NCI-H1105 (cell line): ENCODE measurements at regions not wholly inside any gene's neighbourhood (a gene's known extent, or its start where the extent isn't known, plus 50 kb on each side); places are given as distances from the start of the nearest gene placed in this dataset.
"Not testable (repeated sequence)": the region's sequence is repeated elsewhere in the genome, so short reads cannot be mapped to it uniquely, and the experiment has no call there.

Experiments
- DNase-seq: peaks from one replicate; lab custom pipeline; 2025; lab: John Stamatoyannopoulos, UW

DNA sequence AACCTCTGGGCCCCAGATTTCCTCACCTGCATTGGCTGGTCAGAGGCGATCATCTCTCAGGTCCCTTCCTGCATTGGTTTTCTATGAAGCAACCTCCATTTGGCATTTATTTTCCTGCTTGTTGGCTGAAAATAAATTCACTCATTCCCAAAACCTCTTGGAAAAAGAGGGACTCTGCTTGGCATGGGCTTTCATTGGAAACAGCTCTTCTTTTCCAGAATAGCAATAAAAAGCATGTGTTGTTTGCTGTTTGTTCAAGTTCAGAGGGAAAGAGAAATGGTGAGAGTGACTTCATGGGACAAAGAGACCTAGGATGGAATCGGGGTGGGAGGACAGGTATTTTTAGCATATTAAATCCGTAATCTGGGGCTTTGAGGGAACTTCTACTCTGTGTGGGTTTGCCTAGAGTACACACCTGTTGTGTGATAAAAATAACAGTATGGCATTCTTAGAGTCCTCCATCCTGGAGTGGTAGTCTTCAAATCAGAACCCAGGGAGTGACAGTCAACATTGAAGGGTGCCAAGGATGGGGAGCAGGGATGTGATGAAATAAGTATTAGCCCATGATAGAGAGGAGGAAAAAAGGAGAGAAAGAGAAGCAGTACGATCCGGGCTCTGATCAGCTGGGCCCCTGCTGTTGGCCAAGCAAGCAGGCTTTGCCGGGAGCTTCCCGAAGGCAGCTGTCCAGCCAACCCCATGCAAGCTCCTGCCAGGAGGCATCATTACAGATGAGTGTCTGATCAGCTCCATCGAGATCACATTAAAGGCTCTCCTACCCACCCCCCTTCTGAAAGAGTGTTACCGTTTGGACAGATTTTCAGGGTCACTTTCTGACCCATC lies 131.9 kb upstream of the NFIA start:
- DNase-seq = no peak

DNA sequence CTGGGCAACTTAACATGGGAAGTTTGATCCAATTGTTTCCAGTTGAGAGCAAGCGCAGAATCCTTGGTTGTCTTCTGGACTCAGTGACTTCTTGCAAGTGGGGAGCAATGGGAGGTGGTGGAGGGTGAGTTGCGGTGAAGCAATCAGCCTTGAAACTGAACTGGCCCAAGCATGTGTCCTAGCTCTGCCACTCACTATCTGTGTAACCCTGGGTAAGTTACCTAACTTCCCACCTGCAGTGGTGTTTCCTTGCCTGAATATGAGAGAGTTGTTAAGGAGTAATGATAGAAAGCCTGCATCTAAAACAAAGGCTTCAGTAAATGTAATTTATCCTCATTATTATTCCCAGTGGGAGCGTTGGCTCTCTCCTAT lies 132.5 kb upstream of the NFIA start:
- DNase-seq = no peak

DNA sequence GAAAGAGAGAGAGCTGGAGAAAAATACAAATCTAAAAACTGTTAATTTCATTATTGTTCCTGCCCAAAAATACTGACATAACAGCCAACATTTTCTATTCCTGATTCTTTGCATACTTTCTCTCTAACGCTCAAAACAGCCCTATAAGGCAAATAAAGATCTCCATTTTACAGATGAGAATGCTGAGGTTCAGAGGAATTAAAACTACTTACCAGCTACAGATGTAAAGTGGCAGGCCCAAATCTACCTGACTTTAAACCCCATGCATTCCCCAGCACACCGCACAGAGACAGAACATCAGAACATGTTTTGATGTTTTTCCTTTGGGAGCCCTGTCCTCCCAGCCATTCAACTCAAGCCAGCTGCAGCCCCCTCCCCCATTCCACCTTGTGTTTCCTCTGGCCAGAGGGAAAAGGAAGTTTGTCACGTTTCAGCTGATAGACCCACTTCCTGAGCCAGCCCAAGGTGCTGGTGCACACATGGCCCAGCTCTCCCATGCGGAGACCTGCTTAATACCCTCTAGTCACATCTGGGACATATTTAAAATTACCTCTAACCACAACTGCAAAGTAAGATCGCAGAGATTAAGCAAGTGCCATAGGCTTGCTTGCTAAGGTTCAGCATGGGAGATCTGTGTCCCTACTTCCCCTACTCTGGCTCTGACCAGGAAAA lies 133.1 kb upstream of the NFIA start:
- no peak for DNase-seq

DNA sequence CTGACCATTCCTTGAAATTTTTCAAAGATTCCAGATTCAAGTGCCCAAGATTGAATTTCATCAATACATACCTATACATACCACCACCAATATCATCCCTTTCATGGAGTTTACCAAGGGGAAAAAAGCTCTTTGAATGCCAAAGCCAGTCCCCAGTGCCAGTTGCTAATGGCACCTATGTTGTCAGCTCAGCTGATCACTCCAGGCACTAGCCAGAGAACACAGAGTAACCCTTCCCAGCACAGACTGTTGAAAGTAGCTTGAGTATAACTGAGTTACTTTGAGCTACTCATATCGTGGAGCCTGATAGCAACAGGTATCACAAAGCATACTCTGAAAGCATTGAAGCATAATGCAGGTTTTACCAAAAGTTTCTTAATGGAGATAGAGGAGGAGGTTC lies 133.9 kb upstream of the NFIA start:
- DNase-seq = no peak

DNA sequence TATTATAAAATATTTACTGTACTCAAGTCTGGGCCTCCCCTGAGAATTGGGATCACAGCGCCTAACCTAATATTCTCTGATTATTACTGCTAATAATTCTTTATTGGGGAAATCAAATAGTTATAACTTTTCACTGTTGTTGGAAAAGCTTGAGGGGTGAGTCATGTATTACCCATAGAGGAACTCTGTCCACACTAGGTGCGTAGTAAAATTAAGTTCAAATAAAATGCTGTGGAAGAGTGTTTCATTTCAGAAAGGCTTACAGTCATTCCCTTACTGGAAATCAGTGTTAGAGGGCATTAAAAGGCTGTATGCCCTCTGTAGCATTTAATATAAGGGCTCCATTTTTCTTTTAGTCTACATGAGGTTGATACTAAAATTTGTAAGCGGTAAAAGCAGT lies 135.0 kb upstream of the NFIA start:
- no peak for DNase-seq

DNA sequence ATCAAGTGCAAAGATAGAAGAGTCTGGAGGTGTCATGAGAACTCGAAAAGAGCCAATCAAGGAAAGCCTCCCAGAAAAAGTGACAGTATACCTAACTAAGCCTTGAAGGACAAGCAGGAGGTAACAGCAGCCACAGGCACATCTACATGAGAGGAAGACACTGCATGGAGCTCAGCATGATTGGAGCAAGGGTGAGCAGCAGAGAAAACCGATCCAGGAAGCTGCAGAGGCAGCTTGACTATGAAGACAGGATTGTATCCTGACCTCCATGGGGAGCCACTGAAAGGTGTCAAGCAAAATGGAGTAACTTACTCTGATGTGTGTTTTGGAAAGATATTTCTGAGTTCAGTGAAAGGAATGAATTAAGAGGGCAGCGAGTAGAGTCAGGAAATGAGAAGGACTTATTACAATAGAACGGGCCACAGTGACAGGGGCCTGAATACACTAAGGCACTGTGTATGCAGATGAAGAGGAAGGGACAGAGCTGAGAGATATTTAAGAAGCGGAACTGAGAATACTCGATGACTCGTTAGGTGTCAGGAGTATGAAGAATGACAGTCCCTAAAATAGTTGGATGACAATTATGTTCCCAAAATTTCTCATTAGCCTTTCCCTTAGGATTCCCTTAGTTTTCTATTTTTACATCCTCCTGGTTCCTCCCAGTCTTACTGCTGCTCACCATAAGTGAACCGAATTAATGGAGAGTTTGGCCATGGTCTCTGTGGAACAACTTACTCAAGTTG lies 139.3 kb upstream of the NFIA start:
- no peak for DNase-seq

DNA sequence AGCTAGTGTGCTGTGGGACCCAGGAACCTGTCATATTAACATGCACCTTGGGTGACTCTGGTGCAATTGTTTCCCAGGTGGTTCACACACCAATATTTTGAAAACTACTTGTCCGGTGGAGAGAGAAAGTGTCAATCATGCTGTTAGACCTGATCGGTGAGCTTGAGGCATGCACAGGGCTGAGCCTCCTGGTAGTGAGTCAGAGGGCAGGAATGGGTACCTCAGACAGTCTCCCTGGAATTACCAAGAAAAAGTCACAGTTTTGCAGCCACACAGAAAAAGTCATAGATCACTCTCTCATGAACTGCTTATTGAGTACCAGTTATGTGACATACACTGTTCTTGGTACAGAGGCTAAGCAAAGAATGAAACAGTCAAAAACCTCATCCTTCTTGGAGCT lies 140.1 kb upstream of the NFIA start:
- DNase-seq = no peak

DNA sequence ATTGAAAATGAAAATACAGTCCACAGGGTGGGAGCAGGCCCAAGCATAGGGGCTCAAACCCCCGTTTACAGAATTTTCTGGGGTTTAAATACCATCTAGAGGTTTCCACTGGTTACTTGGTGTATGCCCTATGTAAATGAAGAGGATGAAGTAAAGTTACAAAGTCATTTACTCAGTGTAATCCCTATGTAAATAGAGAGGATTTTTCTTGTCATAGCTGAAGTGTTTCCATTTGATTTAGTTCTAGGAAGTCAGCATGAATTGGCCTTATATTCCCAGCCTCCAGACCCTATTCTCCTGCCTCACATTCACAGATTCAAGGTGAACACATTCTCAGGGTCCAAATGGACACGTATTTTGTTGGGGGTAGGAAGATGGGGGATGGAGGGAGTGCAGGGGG lies 141.7 kb upstream of the NFIA start:
- not testable (repeated sequence) for DNase-seq

DNA sequence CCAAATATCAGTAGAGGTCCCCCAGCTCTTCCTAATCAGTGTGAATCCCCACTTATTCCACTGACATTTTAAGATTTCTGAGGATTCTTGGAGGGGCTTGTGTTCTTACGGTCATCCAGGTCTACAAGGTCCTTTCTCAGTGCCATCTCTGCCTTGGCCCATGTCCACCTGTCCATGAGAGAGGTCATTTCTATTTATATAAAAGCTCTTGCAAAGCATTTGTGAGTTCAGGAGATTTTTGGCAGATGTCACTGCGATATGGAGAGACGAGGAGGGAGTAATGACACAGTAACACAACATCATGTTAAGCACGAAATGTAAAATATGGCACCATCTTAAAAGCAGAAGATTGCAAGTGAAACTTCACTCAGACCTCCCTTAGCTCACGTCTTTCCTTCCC lies 144.6 kb upstream of the NFIA start:
- DNase-seq = no peak

DNA sequence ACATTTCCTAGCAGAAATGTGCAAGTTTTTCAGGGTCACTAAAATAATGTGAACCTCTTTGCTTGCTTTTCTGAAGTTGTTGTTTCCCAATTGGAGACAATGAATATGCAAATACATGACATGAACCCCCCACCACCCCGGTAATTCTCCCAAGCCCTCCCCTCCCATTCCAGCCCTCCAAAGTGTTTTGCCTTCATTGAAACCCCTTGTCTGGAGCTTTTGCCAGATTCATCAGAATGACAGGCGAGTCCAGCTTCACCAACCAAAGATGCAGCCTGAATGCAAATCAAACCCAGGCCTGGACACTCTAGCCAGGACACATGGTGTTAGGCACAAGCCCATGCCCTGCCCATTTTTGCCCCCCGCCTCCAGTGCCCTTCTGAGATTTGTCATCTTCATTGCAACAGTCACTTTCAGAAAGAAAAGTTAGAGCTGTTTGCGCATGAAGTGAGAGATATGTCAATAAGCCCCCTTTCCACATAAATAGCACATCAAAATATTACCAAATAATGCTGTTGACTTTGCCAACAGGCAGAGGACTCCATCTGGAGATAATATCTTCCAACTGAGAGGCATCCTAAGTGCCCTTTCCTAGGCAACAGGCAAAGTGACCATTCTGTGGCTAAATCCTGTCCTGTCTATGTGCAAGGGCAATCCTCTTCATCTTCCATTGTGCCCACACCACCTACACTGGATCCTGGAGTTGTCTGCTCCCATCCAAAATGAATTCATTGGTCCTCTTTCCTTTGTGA lies 145.6 kb upstream of the NFIA start:
- no peak for DNase-seq

DNA sequence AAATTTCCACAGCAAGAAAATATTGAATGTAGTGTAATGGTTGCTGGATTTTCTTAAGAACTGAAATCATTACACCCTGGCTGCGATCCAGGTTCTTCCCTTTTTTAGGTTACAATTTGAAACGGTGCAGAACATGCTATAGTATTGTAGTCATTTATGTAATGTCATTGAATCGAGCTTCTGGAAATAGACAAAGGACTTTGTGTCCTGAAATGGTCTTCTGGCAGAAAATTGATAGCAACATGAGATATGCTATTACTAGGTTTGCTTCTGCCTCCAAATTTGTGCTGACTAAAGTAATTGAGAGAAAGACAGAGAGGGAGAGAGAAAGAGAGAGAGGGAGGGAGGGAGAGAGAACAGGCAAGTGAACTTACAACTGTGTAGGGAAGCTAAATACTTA lies 146.2 kb upstream of the NFIA start:
- DNase-seq = no peak

DNA sequence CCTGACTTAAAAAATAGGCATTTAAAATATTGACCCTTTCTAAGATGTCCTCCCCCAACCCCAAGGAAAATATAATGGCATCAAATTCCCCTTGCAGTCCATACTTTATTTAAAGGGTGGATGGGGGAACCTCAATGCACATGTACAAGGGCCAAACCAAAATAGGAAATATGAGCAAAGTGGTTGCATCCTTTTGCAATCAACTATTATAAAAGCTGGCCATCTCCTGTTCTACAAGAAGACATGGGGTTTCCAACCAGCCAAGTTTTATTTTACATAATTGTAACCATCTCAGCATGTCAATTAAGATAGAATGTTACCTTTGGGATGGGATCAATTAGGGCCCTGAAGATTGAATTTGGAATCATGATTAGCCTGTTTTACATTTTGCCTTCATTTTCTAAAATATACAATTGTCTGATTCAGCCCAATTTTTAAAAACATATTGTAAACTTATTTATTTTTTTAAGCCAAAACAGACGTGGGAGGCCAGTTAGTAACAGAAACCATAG lies 146.7 kb upstream of the NFIA start:
- DNase-seq = no peak

DNA sequence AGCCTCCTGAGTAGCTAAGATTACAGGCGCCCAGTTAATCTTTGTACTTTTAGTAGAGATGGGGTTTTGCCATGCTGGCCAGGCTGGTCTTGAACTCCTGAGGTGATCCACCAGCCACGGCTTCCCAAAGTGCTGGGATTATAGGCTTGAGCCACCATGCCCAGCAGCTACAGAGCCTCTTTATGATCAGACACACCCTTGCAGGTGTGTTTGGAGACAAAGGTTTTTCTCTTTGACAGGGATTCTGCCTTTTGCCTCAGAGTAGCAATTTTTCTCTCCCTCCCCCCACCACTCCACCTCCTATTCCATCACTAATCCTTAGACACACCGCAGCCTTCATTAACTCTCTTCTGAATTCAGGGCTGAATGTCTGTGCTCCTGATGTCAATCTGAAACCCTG lies 152.2 kb upstream of the NFIA start:
- DNase-seq = no peak

DNA sequence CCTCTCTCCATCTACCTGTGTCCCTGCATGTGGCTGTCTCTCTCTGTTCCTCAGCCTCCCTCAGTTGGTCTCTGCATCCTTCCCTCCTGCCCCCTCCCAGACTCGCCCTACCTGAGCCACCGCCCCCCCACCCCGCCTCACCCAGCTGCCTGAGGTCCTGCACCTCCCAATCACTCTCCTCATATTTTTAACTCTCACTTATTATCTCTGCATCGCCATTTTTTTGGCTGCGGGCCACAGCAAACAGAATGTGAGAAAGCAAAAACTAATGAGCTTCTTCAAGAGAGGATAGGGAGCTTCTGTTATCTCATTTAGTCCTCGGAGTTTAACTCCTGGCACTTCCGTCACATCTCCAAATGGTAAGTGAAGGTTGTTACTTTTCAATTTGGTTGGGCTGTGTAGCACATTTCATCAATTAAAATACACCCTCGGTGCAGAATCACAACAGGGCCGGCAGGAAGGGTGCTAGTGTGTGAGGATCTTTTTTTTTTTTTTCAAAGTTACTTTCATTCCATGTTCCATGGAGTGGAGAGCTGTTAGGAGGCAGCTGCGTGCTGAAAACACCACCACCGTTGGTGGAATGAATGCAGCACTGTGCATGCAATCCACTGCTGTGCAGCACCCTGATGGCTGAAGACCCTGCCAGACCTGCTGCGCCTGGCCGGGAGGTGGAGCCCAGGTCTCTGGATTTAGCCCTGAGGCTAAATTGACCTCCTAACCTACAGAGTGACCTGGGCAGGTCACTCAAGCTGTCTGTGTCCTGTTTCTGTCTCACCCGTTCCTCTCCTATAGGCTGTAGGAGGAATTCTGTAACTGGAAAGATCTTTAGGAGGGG lies 157.2 kb upstream of the NFIA start:
- DNase-seq = peak; percentile 84

DNA sequence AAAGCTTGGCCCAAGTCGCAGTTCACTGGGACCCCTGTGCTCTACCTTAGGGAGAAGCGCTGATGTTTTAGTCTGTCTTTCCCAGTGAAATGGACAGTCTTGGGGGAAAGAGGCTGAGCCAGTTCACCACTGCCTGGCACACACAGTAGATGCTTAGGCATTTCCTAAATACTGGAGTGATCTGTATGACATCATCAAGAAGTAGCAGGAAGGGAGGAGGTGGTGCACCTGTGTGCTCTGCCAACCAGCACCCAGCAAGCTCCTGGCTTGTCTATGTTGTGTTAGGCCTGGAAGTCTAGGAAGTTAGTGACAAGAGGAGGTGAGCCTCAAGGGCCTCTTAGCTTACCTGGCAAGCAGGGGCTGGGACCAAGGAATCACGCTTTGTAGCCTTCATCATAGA lies 158.2 kb upstream of the NFIA start:
- no peak for DNase-seq

DNA sequence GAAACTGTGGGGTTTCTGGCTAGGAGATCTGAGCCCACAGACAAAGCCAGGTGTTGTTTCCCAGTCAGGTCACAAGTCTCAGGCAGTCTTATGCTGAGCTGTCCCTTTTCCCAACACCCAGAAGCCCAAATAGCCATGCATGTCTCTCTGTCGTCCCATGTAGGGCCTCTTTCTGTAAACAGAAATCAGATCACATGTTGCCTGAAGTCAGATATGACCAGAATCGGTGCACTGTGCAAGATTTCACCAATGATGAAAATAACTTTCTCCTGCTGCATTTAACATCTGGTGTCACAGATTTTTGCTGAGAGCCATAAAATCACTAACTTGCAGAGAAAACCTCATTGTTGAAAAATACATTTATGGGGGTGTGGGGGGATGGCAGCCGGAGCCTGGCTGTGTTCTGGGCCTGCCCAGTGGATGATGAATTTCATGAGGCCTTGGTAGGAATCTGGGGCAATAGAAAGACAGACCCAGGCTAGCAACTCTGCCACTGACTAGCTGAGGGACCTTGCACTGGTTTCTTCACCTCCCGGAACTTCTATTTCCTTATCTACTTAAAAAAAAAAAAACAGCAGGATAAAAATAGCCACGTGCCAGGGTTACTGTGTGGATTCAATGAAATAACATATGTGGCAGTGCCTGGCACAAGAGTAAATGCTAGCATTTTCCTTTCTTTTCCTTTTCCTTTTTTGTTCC lies 158.8 kb upstream of the NFIA start:
- no peak for DNase-seq

DNA sequence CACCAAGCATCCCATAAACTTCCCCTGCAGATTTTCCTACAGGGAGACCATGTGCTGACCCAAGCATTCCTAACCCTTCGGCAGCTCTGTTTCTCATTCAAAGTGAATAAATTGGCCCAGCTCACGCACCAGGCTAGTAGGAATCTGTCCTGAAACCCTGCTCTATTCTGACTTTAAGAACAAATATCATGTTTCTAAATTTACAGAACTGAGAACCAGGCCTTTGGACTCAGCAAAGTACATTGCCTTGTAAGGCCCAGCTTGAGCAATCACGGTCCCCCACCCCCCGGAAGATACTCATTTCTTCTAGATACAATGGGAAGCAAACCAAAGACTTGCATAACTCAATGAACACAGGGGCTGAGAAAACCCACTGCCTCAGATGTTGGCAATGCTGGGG lies 160.1 kb upstream of the NFIA start:
- no peak for DNase-seq

DNA sequence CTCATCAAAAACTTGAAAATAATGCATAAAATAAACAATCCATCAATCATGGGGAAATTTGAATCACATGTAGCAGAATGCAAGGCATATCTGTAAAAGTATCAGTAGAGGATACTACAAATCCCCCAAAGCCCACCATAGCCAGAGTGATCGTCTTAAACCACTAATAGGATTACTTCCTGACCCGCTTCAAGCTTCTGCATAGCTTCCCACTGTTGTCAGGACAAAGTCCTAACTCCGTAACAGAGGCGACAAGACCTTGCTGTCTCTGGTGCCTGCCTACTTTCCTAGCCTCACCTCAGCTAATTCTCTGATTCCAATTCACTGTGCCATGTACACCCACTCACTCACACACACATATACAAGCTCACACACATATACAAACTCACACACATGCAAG lies 161.2 kb upstream of the NFIA start:
- no peak for DNase-seq

DNA sequence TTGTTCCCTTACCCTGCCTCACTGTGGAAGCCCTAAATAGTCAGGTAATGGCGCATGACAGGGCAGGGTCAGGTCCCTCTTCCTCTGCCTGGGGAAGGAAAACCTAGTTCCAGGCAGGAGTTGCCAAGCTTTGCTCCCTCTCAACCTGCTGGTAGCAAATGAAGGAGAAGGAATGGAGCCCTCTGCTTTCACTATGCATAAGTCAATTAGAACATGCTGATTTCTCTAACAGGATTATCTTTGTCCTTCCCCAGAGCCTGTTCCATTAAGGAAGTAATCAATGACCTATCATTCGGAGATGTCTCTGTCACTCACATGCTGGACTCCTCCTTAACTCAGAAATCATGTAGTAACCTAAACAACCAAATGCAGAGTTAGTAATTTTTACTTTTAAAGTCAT lies 161.8 kb upstream of the NFIA start:
- no peak for DNase-seq

DNA sequence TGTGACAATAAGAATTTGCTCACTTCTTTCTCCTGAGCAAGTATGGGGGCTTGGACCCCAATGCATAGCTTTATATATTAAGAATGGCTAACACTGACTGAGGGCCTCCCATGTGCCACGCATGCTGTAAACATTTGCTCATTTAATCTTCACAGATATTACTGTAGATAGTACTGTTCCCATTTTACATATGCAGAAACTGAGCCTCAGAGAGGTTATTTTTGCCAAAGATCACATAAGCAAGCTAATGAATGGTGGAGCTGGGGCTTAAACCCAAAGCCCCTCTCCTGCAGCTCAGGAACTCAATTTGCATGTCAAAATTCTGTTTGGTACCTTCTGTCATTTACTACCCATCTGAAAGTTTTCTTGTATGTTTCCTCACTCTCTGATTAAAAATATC lies 163.5 kb upstream of the NFIA start:
- no peak for DNase-seq

DNA sequence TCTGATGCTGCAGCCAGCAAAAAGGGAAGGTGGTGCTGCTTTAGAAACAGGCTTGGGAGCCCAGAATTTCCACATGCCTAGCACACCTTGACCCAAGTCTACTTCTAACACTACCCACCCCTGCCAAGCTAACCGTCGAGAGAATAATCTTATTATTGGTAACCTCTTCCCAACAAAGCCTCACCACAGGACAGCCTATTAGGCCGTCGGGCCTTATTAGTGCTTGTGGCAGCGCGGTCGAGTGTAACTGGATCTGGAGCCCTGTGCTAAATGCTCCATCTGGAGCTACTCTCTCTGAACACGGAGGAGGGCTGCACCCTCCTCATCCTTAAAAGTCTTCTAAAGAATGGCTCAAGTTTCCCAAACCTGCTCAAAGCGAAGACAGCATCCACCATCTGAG lies 165.5 kb upstream of the NFIA start:
- no peak for DNase-seq
